ENCODE measurements at regions not wholly inside any gene's neighbourhood (a gene's known extent, or its start where the extent isn't known, plus 50 kb on each side); places are given as distances from the start of the nearest gene placed in this dataset.
"Not testable (repeated sequence)": the region's sequence is repeated elsewhere in the genome, so short reads cannot be mapped to it uniquely, and the experiment has no call there.

DNA sequence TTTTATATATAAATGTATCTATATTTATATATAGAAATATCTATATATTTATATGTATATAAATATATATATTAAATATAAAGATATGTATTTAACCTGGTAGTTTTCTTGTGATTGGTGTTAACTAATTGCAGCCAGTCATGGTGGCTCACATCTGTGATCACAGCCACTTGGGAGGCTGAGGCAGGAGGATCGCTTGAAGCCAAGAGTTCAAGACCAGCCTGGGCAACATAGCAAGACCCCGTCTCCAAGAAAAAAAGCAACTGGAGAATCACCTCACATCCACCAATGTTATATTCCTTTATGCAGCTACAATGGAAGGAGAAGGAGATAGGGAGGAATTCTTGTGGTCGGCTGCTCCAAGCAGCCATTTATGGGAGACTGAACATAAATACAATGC, 224.9 kb downstream of the BAMBI start:
- DNase-seq, result no peak

- DNase-seq, result no peak
Observed at GRCh38 chr10:28903063-28903462, 225.7 kb downstream of the BAMBI start.

- no peak for DNase-seq
Observed at GRCh38 chr10:28903736-28904135, 226.4 kb downstream of the BAMBI start.

GRCh38 chr10:28905371-28905770, 228.1 kb downstream of the BAMBI start:
- no peak for DNase-seq

DNA sequence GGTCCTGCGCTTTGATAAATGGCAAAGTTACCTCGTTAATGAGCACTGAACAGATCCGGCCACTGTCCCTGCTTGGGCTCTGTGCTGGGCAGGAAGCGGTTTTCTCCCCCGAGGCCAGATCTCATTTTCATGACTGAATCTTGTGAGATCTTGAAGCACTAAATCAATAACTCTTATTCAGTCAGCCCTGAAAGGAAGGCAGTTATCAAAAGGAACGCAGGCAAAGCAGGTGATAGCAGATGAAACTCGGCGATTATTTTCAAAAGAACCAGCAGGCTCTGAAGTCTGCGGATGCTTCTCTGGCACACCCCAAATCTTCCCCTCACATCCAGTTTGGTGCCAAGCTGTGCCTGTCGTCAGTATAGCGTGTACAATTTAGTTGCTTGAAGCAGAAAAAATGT, 228.7 kb downstream of the BAMBI start:
- no peak for DNase-seq

DNA sequence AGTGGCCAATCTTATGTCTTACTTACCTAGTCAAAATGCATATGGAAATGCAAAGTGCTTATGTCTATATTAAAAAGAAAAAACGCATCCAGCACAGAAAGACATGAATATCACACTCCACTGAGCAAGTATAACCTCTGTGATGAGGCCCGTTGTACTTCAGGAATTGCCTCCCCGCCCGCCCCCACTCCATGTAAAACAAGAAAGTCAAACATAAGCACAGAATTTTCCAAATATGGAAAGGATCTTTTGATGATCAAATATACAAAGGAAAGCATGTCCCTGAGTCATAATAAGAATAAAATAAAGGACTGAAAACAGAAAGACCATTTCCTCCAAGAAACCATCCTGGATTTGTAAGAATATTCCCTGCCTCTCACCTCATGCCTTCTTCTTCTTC, 229.1 kb downstream of the BAMBI start:
- no peak for DNase-seq

DNA sequence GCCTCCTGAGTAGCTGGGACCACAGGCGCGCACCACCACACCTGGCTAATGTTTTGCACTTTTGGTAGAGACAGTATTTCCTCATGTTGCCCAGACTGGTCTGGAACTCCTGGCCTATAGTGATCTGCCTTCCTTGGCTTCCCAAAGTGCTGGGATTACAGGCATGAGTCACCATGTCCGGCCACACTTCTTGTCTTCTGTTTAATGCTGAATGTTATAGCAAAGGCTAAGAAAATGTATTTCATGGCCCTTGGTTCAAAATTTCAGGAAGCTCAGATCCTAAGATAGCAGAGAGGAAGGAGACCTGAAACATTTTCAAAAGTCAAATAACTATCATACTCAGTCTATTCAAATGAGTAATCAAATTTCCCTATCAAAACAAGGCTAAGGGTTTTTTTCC, 229.6 kb downstream of the BAMBI start:
- no peak for DNase-seq

GRCh38 chr10:28909875-28910274, 232.6 kb downstream of the BAMBI start:
- no peak for DNase-seq

GRCh38 chr10:28910956-28911355, 233.6 kb downstream of the BAMBI start:
- DNase-seq, result no peak

GRCh38 chr10:28911511-28911910, 234.2 kb downstream of the BAMBI start:
- DNase-seq, result not testable (repeated sequence)

GRCh38 chr10:28912017-28912783, 234.9 kb downstream of the BAMBI start:
- no peak for DNase-seq

DNA sequence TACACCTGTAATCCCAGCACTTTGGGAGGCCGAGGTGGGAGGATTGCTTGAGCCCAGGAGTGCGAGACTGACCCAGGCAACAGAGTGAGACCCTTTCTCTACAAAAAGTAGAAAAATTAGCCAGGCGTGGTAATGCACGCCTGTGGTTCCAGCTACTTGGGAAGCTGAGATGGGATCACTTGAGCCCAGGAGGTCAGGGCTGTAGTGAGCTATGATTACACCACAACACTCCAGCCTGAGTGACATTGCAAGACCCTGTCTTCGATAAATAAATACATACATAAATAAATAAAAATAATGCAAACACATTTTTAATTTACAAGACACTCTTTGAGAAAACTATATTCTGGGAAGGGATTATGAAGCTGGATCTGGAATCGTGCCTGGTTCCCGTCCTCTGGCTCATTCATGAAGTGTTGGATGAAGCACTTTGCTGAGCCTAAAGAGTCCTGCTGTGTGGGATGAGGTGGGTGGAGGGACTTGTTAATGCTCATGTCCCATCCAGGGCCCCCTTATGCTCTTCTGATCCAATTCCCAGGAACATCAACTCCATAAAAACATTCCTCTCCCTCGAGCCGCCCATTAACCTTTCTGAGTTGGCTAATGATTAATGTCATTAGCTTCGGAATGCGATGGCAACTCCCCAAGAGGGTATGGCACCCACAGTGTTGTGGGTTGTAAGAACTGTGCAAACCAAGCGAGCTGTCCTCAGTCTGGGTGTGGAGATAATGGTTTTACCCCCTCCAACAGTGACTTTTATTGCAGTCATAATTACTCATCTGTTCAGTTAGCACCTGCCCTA, 236.3 kb downstream of the BAMBI start:
- no peak for DNase-seq

DNA sequence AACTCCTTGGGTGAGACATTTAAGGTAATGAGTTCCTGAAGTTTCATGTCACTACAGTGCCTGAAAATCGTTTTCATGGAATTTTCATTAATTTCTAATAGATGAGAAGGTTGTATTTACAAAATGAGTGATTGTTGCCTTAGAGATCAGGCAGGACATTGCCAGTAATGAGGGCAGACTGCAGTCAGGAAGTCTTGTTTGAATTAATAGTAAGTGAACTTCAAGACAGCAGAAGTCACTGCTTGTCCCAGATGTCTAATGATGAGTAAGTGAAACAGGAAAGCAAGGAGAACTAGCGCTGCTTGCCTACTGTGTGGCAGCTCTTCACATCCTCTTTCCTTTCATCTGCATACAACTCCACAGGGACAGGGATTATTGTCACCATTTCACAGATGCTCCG, 237.4 kb downstream of the BAMBI start:
- no peak for DNase-seq

DNA sequence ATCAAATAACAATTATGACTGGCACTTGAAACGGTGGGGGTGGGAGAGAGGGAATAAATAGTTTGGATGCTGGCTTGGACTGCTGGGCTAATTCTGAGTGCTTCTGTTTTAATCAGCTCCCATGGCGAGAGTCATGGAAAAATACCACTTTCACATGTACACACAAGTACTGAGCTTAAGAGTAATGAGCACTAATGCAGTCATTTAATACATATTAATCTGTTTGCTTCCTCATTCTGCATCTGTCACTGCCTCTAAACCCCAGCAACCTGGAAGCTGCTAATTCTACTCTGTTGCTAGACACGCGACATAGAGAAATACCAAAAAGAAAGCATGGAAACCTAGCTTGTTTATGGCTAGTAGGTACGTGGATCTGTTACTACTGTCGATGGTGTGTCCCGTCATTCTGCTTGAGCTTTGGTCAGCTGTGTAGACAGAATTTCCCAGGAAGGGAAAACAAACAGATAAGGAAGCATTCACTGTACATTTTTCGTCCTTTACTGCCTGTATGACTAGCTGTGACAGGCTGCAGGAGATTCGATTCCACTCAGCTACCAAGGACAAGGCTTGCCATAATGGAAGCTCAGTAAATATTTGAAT, 238.8 kb downstream of the BAMBI start:
- no peak for DNase-seq

- DNase-seq, result no peak
Observed at GRCh38 chr10:28920091-28920490, 242.8 kb downstream of the BAMBI start.

- DNase-seq, result no peak
Observed at GRCh38 chr10:28922127-28922526, 244.8 kb downstream of the BAMBI start.

GRCh38 chr10:28922861-28923260, 245.5 kb downstream of the BAMBI start:
- DNase-seq, result no peak

DNA sequence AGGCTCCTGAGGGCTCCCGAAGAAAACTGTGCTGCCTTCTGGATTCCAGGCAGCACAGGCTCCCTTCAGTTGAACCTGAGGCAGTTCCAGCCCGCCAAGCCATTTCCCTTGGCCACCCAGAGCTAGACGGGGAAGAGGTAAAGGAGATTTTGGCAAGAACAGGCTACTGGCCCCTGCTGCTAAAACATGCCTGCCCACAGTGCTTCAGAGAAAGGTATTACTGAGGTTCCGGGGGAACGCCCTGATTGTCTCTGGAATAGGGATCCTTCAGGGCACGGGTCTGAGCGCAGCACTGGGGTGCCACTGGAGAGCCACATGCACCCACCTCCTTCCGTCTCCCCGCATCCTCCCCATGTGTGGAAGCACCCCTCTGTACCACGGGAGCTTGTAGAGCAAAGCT, 247.4 kb downstream of the BAMBI start:
- no peak for DNase-seq

DNA sequence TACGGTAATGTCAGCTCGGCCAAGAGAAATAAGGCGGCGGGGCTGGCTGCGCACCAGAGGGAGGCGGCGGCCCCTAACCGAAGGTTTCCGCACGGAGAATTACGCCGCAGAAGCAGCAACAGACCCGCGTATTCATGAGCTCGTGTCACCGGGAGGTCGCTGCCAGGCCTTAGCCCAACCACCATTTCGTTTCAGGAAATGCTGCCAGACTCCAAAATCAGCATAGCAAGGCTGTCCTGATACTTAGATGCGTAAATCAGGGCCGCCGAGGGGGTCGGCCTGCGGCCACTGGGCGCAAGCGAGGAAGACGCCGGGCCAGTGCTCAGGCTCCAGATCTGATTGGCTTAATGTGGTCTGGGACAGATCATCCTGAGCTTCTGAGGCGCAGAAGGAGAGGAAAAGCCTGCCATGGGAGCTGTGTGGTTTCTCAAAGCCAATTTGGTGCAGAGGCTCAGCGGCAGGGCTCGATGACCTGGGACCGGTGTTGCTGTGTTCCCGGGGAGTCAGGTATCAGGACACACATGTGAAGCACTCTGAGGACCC, 247.9 kb downstream of the BAMBI start:
- no peak for DNase-seq

GRCh38 chr10:28926932-28927331, 249.6 kb downstream of the BAMBI start:
- no peak for DNase-seq

DNA sequence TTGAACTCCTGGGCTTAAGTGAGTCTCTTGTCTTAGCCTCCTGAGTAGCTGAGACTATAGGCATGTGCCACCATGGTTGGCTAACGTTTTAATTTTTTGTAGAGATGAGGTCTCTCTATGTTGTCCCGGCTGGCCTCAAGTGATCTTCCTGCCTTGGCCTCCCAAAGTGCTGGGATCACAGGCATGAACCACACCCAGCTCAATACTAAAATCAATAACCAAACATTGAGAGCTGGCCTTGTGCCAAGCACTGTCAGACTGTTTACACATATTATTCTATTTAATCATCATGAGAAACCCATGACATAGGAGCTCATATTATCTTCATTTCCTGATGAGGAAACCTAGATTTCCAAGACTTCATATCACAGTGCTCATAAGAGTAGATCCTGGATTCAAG, 251.2 kb downstream of the BAMBI start:
- no peak for DNase-seq

DNA sequence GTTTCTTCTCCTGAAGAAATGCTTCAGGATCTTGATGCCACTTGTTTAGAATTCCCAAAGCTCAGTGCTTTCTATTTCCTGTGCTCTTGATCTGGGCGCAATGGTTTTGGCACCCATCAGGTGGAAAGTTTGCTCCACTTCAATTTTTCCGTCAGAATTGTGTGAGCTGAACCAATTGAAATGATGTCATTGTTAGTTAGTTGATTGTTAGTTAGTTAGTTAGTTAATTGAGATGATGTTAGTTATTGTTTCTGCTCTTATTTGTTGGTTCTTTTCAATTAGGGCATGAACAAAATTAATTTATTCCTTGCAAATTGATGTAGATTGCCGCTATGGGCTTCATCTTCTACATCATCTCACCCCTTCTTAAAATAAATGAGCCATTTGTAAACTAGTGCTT, 252.6 kb downstream of the BAMBI start:
- no peak for DNase-seq
